H1 (cell line): ENCODE measurements at regions not wholly inside any gene's neighbourhood (a gene's known extent, or its start where the extent isn't known, plus 50 kb on each side); places are given as distances from the start of the nearest gene placed in this dataset.

ENCODE experiments used
- HDAC6 ChIP-seq: IDR thresholded peaks from one replicate; pipeline ENCODE4 v1.7.1; 2012; ENCODE audit warnings: low read depth, mild to moderate bottlenecking, inconsistent platforms, low read length, moderate library complexity
- TF ChIP-seq, protein P1 (sequence below), 3 experiments: IDR thresholded peaks; 1 replicate in 2 of 3; 2 replicates in 1 of 3; pipeline versions ENCODE4 v1.5.1 to v1.6.1; 2011; ENCODE audit warnings: low read length in 3 of 3, mild to moderate bottlenecking in 3 of 3, inconsistent platforms in 2 of 3, low read depth in 1 of 3, moderate library complexity in 1 of 3; ENCODE audit not compliant: insufficient read depth in 1 of 3; ENCODE audit errors: control extremely low read depth in 1 of 3

GRCh38 chr2:152251811-152252210 lies 76.2 kb upstream of the STAM2 start:
- no peak for TF ChIP-seq HDAC6
- TF ChIP-seq, protein P1, sequence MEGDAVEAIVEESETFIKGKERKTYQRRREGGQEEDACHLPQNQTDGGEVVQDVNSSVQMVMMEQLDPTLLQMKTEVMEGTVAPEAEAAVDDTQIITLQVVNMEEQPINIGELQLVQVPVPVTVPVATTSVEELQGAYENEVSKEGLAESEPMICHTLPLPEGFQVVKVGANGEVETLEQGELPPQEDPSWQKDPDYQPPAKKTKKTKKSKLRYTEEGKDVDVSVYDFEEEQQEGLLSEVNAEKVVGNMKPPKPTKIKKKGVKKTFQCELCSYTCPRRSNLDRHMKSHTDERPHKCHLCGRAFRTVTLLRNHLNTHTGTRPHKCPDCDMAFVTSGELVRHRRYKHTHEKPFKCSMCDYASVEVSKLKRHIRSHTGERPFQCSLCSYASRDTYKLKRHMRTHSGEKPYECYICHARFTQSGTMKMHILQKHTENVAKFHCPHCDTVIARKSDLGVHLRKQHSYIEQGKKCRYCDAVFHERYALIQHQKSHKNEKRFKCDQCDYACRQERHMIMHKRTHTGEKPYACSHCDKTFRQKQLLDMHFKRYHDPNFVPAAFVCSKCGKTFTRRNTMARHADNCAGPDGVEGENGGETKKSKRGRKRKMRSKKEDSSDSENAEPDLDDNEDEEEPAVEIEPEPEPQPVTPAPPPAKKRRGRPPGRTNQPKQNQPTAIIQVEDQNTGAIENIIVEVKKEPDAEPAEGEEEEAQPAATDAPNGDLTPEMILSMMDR (IDR thresholded peaks at IDR 0.05; ENCODE audit: control extremely low read depth in 1 of 3, insufficient read depth in 1 of 3, low read depth in 1 of 3, low read length in 3 of 3): no peak
